ENCODE measurements at regions not wholly inside any gene's neighbourhood (a gene's known extent, or its start where the extent isn't known, plus 50 kb on each side); places are given as distances from the start of the nearest gene placed in this dataset.

DNA sequence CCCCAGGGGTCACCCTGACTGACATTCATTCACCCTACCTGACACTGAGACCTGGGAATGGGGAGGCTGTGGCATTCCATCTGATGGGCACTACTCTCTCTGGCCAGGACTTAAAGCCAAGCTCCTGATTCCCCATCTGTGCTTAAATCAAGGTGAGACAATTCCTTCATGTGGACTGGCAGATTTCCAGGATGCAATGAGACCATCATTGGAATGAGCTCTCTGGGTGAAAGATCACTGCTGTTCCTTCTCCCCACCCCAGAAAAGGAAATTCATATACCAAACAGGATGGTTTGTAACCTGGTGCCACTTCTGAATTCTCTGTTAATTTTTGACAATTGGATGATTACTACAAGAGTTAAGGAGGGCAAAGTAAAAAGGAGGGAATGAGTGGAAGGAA lies 354.8 kb downstream of the MID1IP1 start:
- no peak overlapping the region for H4K91ac ChIP-seq (ENCODE audit: insufficient read length, low read depth, low read length)
- H3K9me3 Mint-ChIP-seq = peaks cover 66 to 82% of the 10 kb centered on the region in 2 experiments
- no peak overlapping the region for H4K8ac ChIP-seq (replicated peaks; ENCODE audit: insufficient read length, low read depth, low read length)
- no peak overlapping the region for H3K4me3 Mint-ChIP-seq
- H3K27ac ChIP-seq (ENCODE audit: insufficient read length, low read depth, low read length) = no peak overlapping the region
- H3K36me3 Mint-ChIP-seq (ENCODE audit: insufficient read depth in 1 of 3, low read depth in 3 of 3) = peaks cover 0 to 4% (median 0%) of the 10 kb centered on the region in 3 experiments; a peak in 3 of 7 replicates
- H2BK120ac ChIP-seq (ENCODE audit: low read depth, low read length, poor library complexity, severe bottlenecking) = no peak overlapping the region
- H3K27ac Mint-ChIP-seq = no peak overlapping the region
- no peak overlapping the region for H3K23ac ChIP-seq (ENCODE audit: insufficient read length, low read depth, low read length)
- no peak overlapping the region for H2BK20ac ChIP-seq (ENCODE audit: low read depth, low read length, poor library complexity, severe bottlenecking)
- no peaks in the 10 kb centered on the region for H3K79me2 ChIP-seq (ENCODE audit: insufficient read depth, low read length)
- no peak overlapping the region for H3K14ac ChIP-seq (ENCODE audit: insufficient read depth, low read length)
- DNase-seq = no peak
- peaks cover 9% of the 10 kb centered on the region for H3K27me3 Mint-ChIP-seq (ENCODE audit: low read depth)
- no peak overlapping the region for H3K9ac ChIP-seq (ENCODE audit: extremely low read depth, insufficient read length, low read length)
- no peak overlapping the region for H3K56ac ChIP-seq (ENCODE audit: insufficient read length, low read depth, low read length)
- no peak overlapping the region for H3K4ac ChIP-seq (ENCODE audit: low read depth, low read length)
- no peak overlapping the region for H4K5ac ChIP-seq (ENCODE audit: insufficient read length, low read depth, low read length)
- no peaks in the 10 kb centered on the region for H4K20me1 ChIP-seq (ENCODE audit: control insufficient read depth, insufficient read depth, insufficient read length)
- H2BK12ac ChIP-seq (ENCODE audit: insufficient read length, low read depth, low read length) = no peak overlapping the region
- no peak overlapping the region for H2AK5ac ChIP-seq (ENCODE audit: insufficient read length, low read length)
- no peak overlapping the region for H2AFZ ChIP-seq (ENCODE audit: low read length)
- peaks cover 0 to 8% of the 10 kb centered on the region in 2 experiments; a peak in 1 of 4 replicates for H3K4me1 Mint-ChIP-seq
- H3K4me2 ChIP-seq (ENCODE audit: insufficient read depth, insufficient read length, low read length) = no peak overlapping the region
- H3T11ph ChIP-seq (ENCODE audit: low read length) = no peak overlapping the region
- no peaks in the 10 kb centered on the region for H3K23me2 ChIP-seq (ENCODE audit: insufficient read length, low read depth, low read length, poor library complexity, severe bottlenecking)
- no peak overlapping the region for H3K18ac ChIP-seq (ENCODE audit: insufficient read length, low read depth, low read length)
- no peak for TF ChIP-seq CTCF (conservative IDR thresholded peaks at IDR 0.05)
- no peaks in the 10 kb centered on the region for H3K27me3 ChIP-seq (ENCODE audit: insufficient read depth, low read length)
- H3K9me3 ChIP-seq (ENCODE audit: control insufficient read depth, low read depth, low read length) = no peaks in the 10 kb centered on the region
- no peak overlapping the region for H2BK15ac ChIP-seq (ENCODE audit: low read depth, low read length)
- no peak overlapping the region for H2BK5ac ChIP-seq (ENCODE audit: insufficient read length, low read length)
- 0 out of 2 replicates have a peak, but pooled peaks cover under 1% of the 10 kb centered on the region for H3K4me1 ChIP-seq (ENCODE audit: insufficient read depth, low read length)
- no peaks in the 10 kb centered on the region for H3K79me1 ChIP-seq (ENCODE audit: insufficient read depth, low read depth, low read length, poor library complexity, severe bottlenecking)

All from H9 (cell line).